ENCODE measurements at regions not wholly inside any gene's neighbourhood (a gene's known extent, or its start where the extent isn't known, plus 50 kb on each side); places are given as distances from the start of the nearest gene placed in this dataset.

DNA sequence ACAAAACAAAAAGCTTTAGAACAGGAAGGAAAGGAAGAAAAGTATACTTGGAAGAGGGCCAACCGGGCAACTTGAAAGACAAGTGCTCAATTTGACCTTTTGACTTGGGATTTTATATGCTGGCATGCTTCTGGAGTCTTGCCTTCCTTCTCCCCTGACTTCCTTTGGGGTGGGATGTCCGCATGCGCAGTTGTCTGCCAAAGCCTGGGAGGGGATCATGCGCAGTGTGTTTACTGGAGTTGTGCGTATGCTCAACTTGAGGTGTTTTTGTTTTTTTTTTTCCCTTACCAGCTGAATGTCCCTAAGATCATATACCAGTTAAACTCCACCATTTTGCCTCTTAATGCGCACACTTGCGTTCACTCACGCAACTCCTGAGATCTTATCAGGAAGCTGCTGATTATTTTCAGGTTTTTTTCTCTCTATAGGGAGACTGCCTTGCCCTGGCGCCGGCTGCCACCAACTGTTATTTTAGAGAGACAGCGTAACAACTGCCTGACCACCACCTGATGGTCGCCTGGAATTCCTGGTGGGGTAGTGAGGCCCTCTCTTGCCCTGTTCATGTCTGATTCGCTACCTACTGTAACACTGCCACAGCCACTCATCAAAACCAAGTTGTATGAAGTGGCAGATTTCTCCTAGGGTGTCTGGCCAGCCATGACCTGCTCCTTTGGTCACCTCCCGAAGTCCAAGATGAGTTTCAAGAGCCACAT lies 138.7 kb upstream of the ZNF644 start:
- no peak for DNase-seq (ENCODE audit: low spot score)
- intact Hi-C loops (cut with DNase I) = loop anchor here (5.0 to 10.0 kb wide), 4 partner anchors 344 to 1046 kb away; partner anchors contain the start of gene CDC7

DNA sequence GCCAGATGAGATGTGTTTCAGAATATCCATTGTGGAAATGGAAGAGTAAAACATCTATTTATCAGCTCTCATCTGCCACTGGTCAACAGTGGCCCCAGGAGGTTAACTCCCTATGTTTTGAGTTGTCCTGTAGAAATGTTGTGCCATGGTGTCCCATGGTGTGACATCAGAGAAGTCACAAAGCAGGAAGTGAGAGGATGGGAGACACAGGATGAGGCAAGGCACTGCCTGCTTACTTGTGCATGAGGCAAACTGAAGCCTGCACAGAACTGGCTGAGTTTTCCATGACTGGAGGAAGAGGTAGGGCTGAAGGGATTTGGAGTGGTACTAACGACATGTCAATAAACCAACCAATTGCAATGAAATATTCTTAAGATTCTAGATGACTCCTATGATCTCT lies 131.5 kb upstream of the ZNF644 start:
- DNase-seq (ENCODE audit: low spot score) = no peak
- intact Hi-C loops (cut with DNase I) = no loop called here

DNA sequence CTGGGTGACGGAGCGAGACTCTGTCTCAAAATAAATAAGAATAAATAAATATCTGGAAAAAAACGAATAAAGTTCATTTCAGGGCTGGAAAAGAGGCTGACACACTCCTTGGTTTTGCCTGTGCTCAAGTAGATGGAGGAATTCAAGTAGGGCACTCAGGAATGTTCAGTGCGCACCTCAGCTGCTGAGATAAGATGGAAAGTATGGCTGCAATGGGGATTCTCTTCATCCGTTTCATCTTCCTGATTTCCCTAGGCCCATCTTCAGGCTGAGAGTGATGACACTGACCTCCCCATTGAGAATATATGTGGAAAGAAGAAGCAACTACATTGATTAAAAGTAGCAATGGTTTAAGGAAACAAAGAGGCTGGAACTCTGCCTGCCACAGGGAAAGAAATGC lies 130.5 kb upstream of the ZNF644 start:
- intact Hi-C loops (cut with DNase I) = no loop called here
- DNase-seq (ENCODE audit: low spot score) = no peak

DNA sequence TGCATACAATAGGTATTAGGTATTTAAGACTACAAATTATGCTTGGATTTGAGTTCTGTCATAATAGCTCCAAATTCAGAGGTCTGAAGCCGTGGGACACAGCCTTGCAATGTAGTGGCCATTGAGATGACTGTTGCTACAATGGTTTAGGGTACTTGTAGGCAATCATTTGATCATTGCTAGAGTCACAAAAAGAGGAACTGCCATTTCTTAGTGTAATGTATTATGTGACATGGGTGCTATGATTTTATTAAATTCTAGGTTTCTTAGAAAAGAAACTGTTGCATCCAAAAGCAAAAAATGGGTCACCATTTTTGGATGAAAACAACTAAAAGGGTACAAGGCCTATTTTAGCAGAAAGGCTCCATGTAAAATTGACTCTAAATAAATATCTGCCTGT lies 129.9 kb upstream of the ZNF644 start:
- DNase-seq (ENCODE audit: low spot score) = no peak
- intact Hi-C loops (cut with DNase I) = loop anchor here (2.0 kb wide), 1 partner anchor 41 kb away; no protein-coding TSS in a partner anchor

DNA sequence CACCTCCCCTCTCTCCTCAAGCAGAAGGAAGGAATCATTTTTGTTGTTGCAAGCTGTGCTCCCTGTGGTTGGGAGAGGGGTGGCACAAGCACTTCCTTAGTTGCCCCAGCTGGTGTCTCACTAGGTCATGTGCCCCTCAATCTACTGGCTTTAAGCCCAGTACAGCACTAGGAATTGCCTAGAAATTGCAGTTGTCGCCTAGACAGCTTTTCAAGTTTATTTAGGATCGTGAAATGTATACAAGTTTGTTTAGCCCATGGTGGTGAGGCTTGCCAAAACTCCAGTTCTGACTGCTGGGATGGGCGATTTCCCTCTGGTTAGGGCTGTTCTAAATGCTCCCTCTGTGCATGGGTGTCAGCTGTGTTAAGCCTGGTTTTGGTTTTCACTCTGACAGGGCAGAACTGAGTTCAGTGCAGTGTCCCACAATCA lies 126.8 kb upstream of the ZNF644 start:
- DNase-seq (ENCODE audit: low spot score) = no peak
- intact Hi-C loops (cut with DNase I) = no loop called here

DNA sequence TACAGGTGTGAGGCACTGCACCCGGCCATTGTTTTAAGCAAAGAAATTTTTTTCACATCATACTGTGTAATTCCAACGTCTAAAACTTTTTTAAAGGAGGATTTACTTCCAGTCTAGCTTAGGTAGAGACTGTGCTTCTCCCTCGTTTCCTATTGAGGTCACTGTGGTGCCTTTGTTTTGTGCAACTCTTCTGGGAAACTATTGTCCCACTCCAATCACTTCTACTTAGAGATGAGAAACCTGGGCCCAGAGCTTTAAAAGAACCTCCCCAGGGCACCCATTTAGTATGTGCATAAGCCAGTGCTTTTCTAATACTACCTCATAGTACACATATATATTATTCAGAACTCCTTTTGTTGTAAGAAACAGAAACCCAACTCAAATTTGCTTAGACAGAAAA lies 120.0 kb upstream of the ZNF644 start:
- no peak for DNase-seq (ENCODE audit: low spot score)
- intact Hi-C loops (cut with DNase I) = no loop called here

DNA sequence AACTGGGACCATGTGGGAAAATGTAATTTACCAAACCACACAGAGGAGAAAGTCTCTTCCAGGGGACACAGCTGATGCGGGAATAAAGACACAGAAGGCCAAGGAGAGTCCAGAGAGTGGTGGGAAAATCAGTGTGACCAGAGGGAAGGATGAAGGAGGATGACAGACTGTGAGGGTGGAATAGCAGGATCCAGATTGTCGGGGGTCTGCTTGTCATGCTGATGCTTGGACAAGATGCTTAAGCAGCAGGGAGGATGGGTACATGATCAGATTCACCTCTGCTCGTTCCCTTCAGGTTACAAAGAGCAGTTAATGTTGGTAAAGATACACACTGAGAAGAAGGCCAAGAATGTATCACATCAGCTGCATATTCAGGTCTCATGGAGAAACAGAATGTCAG lies 117.1 kb upstream of the ZNF644 start:
- no peak for DNase-seq (ENCODE audit: low spot score)
- intact Hi-C loops (cut with DNase I) = no loop called here

DNA sequence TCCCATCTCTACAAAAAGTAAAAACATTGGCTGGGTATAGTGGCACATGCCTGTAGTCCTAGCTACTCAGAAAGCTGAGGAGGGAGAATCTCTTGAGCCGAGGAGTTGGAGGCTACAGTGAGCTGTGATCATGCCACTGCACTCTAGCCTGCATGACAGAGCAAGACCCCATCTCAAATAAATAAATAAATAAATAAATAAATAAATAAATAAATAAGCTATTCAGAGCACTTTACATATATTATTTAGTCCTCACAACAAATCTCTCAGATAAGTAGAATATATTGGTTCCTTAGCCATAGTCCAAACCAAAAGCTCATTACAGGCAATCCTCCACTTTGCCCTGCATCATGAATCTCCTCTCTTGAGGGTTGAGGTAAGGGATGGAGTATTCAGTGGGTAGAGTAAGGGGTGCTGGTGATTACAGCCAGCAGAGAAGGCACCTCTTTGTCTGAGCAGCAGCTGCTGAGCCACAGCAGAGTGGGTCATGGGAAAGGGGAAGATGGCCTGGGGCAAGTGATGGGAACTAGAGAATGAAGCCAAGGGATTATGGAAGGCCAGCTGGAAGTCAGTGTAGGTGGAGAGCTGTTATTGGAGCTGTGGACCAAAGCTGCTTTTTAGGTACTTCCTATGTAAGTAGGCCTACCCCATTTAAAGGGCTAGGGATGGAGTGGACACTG lies 115.5 kb upstream of the ZNF644 start:
- no peak for DNase-seq (ENCODE audit: low spot score)
- intact Hi-C loops (cut with DNase I) = no loop called here

DNA sequence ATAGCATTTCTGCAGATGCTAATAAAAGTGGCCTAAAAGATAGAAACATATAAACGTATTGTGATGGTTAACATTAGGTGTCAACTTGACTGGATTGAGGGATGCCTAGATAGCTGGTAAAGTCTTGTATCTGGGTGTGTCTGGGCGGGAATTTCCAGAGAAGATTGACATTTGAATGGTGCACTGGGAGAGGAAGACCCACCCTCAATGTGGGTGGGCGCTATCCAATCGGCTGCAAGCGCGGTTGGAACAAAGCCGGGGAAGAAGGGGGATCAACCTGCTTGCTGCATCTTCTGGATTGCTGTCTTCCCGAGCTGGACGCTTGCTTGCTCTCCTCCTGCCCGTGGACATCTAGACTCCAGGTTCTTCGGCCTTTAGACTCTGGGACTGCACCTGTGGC lies 114.0 kb upstream of the ZNF644 start:
- intact Hi-C loops (cut with DNase I) = no loop called here

DNA sequence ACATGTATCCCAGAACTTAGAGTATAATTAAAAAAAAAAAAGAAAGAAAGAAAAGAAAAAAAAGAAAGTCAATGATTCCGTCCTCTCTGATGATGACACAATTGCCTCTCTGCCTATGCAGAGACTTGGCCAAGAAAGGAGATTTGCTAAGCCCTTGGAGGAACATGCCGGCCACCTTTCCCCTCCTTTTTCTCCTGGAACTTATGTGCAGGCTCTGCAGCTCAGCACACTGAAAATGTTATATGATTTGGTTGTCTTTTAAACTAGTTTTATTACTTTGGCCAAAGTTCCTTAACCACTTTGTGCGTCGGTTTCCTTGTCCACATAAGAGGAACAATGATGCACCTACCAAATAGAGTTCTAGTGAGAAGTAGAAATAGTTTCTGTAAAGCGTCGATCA lies 111.4 kb upstream of the ZNF644 start:
- intact Hi-C loops (cut with DNase I) = no loop called here
- DNase-seq (ENCODE audit: low spot score) = no peak

More for the DNA sequence above, 114.0 kb upstream of the ZNF644 start:
- no peak for DNase-seq (ENCODE audit: low spot score)

DNA sequence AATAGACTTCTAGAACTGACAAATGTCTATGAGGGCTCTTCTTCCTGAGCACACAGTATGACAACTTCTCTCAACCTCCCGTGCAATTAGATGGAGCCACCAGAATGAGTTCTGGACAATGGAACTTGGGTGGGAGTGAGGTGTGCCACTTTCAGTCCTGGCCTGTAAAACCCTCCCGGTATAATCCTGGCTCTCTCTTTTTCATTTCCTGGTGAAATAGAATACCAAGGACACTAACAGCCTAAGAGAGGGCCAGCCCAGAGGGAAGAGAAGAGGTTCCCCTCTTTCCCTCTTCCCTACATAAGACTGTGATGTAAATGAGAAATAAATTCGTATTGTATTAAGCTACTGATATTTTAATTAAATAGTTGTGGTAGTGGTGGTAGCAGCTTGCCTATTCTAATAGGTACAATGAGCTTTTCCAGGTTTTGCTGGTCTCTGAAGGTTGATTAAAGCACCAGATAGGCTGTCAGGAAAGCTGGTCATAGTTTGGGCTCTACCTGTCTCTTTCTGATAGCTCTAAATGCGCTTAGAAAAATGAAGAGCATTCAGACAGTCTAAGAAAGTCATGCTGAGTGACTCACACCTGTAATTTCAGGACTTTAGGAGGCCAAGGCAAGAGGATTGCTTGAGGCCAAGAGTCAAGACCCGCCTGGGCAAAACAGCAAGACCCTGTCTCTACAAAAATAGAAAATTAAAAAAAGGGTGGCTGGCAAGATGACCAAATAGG lies 108.6 kb upstream of the ZNF644 start:
- intact Hi-C loops (cut with DNase I) = no loop called here

DNA sequence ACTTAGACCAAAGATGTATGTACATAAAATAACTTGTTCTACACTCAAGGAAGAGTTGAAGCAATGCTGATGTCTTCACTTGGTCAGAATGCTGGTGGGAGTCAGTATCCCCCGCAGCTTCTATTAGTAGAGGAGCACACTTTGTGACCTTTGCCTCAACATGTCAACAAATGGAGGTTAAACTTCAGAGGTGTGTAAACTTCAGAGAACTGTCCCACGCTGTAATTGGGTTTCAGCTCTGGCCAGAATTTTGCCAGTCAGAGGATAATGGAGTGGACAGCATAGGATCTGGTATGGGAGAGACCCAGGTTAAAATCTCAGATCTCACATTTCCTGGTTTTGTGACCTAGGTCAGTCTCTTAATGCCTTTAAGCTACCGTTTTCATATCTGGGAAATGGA lies 107.6 kb upstream of the ZNF644 start:
- no peak for DNase-seq (ENCODE audit: low spot score)
- intact Hi-C loops (cut with DNase I) = no loop called here

More for the DNA sequence above, 108.6 kb upstream of the ZNF644 start:
- DNase-seq (ENCODE audit: low spot score) = no peak

DNA sequence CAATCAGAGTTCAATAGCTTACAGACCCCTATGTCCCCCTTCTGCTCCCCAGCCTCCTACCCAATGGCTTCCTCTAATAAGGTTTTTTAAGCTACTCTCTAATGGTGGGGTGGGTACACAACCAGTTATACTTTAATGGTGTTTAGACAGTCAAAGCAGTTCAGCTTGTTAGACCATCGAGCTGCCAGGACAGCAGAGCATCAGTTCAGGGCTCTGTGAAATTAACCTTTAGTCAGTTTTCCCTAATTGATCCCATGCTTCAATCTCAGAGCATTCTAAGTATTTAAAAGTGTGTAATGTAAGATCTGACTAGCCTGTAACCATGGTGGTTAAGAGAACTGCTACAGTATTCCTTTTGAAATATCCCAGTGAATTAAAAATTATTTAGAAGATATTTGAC lies 107.2 kb upstream of the ZNF644 start:
- DNase-seq (ENCODE audit: low spot score) = no peak
- intact Hi-C loops (cut with DNase I) = no loop called here

DNA sequence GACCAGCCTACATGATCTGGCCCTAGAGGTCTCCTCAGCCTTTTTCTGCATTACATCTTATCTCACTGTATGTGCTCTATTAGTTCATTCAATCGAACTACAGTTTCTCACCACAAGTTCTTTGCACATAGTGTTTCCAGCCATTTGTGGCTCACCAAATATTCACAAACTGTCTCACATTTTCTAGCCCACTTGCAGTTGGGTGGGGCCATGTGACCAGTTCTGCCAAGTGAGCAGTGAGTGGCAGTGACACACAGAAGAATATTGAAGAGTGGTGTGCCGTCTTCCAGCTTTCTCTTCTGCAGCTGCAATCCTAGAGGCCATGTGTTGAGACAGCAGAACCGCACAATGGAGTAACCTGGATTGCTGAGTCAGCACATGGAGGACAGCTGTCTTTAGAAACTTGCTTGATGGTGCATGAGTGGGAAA lies 103.2 kb upstream of the ZNF644 start:
- no peak for DNase-seq (ENCODE audit: low spot score)
- intact Hi-C loops (cut with DNase I) = no loop called here

DNA sequence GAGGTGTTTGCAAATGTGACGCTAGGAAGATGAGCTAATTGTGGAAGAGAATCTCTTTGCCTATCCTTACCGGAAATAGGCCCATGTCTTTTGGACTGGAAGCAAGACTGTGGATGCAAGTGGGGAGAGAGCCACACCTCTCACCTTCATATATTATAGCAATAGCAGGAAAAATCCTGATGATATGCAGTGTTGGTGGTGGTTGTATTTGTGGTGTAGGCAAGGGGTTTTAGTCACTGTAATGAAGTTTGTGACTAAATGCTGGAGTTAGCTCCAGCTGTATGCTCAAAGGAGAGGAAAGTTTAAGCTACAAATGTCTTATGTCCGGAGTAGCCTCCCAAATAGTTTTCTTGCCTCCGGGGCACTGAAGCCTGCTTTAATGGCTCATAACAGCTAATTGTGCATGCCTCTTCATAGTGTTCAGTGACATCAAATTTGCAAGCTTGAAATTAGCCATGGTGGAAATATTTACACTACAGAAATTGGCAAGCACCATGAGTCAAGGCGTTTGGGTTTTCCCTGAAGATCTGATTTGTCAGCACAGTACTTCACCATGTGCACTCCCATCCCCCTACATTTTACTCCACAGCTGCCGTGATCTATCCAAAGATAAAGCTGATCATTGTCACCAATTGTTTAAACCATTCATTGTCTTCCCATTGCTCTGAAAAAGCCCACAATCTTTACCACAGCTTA lies 102.6 kb upstream of the ZNF644 start:
- DNase-seq (ENCODE audit: low spot score) = no peak
- intact Hi-C loops (cut with DNase I) = no loop called here

DNA sequence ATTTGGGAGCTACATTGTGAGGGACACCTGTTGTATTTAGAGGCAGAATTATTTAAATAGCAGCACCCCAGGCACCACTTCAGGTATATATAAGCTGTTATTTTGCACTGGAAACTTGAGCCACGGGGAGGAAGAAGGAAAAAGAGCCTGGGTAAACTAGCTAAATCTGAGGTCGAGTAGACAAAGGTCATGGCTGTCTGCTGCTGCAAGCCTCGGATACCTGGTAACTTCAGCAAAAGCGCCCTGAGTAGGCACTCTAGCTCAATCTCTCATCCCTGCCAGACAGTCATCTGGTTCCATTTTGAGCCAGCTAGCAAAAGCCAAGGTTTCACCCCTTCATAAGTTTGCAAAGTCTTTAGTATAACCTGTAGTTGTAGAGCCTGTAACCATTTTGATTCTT lies 101.9 kb upstream of the ZNF644 start:
- DNase-seq (ENCODE audit: low spot score) = no peak
- intact Hi-C loops (cut with DNase I) = no loop called here

DNA sequence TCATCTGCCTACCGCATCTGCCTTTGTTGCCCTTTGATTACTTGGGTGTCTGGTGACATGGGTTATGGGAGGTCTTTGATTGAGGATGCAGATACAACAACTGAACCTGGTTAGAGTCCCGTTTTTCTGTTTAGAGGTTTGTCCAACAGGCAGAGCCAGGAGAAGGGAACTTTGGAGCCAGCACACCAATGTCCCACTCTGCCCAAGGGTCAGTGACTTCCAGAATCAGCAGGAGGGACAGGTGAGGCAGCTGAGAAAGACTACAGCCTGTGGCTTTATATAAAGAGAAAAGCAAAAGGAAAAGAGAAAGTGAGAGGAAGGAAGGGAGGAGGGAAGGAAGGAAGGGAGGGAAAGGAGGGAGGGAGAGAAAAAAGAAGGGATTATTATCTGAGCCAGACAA lies 101.5 kb upstream of the ZNF644 start:
- intact Hi-C loops (cut with DNase I) = no loop called here
- DNase-seq (ENCODE audit: low spot score) = no peak

DNA sequence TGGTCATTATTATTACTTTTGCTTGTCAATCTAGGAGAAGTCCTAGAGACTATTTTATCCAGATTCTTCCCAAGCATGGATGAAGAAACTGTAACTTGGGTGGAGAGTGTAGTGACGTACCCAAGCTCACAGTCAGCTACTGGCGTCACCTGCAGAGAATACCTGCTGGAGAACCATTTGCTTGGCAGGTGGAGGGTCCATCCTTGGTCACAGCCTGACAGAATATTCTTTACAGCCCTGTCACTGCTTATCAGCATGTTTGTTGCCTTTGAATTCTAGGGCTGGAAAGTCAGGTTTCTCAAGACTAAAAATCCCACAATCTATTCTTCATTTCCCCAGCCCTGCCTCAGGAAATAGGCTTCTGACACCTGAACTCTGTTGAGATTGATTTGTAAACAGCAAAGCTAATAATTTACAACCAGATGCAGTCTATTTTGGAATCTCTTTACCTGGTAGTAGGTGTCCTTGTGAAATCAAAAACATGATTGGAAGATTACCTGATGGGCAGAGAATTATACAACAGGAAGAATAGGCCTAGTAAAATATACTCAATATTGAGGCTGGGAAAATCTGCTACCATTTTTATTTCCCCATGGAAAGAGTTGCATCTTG lies 100.4 kb upstream of the ZNF644 start:
- intact Hi-C loops (cut with DNase I) = no loop called here
- no peak for DNase-seq (ENCODE audit: low spot score)

DNA sequence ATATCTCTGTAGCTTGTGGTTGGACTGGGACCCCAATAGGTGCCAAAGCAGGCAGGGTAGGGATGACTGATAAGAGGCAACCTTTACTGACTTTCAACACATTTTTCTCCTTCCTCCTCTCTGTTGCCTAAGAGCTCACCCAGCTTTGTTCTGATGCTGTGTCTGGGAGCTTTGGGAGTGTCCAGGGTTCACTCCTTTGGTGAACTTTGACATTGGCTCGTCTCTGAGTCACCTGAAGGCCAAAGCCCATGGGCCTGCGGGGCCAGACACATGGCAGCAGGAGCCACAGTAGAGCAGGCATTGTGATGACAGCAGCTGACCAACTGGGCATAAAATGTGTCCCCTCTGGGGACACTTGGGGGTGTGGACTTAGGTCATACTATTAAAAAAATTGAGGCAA lies 99.5 kb upstream of the ZNF644 start:
- intact Hi-C loops (cut with DNase I) = no loop called here
- DNase-seq (ENCODE audit: low spot score) = no peak

DNA sequence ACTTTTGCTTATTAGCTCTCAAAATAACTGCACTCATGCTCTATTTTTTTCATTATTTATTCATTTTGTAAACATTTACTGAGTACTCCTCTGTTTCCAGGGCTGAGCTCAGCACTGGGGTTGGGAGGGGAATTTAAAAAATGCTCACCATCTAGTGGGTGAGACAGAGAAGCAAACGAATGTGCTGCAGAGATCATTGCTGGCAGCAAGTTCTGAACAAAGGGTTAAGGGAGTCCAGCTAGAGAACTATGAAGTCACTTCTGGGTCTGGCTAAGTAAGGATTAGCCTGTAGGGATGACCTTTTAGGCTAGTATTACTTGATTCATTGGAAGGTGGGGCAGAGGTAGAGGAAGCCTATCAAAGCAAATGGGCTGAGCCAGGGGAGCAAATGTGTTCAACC lies 99.1 kb upstream of the ZNF644 start:
- DNase-seq (ENCODE audit: low spot score) = no peak
- intact Hi-C loops (cut with DNase I) = no loop called here
